GM18508 (cell line): ENCODE measurements at regions not wholly inside any gene's neighbourhood (a gene's known extent, or its start where the extent isn't known, plus 50 kb on each side); places are given as distances from the start of the nearest gene placed in this dataset.

ENCODE experiments used
- ATAC-seq: cut with Tn5 transposase; IDR thresholded peaks from one replicate; pipeline ENCODE4 v1.9.1; 2021; ENCODE audit warnings: moderate number of reproducible peaks; ENCODE audit not compliant: insufficient read depth, unreplicated experiment

GRCh38 chr1:209222826-209223225, 360.7 kb upstream of the CAMK1G start:
- no peak for ATAC-seq

- ATAC-seq, result no peak
Measured at GRCh38 chr1:209223791-209224190, 359.7 kb upstream of the CAMK1G start.

DNA sequence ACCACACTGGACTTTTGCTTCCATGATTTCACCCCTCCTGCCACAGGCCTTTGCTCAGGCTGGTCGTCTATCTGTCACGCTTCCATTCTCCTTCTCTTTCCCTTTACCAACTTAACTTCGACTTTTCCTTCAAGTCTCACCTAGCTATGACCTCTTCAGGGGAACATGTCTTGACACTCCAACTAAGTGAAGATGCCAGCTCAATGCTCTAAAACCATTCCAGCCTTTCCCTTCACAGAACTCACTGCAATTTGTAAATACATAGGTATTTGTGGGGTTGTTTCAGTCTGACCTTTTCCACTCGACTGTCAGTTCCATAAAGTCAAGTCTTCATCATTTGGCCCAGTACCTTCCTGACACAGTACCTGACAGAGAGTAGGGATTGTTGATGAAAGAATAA, 358.6 kb upstream of the CAMK1G start:
- ATAC-seq, result no peak

DNA sequence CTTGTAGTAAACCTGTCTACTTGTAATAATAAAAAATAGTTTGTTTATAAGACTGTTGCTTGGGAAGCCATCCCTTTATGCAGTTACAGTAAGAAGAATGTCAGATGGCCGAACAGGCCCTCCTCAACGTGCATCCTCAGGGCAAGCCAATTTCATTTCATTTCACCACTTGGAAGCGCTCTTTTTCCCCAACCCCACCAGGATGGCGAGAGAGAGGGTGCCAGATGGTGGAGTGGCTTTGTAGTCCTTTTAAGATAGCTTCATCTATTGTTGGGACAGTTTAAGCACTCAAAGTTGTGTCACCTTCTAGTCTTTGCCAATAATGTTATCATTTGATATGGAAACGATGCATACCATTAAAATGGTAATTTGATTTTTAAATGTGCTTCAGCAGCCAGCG, 356.3 kb upstream of the CAMK1G start:
- no peak for ATAC-seq

GRCh38 chr1:209227941-209228340, 355.6 kb upstream of the CAMK1G start:
- no peak for ATAC-seq

DNA sequence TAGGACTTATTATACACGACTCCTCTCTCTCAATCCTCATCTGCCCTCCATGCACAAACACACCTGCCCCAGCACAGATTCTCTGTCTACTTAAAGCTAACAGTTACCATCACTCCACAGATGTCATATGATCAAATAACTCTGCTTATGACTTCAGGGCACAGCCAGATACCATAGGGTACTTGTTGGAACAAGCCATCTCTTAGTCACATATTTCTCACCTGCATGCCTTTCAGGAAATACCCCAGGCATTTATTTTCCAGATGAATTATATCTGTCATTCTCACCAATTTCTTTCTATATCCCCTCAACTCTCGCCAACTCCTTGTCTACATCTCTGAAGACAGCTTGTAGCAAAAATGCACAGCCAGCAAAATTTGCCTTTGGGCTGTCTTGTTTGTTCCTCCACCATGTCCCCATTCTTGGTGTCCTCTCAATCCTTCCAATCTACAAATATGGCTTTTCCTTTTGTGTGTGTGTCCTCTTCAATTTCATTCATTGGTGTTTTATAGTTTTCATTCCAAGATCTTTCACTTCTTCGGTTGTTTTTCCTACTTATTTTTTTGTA, 353.9 kb upstream of the CAMK1G start:
- no peak for ATAC-seq

DNA sequence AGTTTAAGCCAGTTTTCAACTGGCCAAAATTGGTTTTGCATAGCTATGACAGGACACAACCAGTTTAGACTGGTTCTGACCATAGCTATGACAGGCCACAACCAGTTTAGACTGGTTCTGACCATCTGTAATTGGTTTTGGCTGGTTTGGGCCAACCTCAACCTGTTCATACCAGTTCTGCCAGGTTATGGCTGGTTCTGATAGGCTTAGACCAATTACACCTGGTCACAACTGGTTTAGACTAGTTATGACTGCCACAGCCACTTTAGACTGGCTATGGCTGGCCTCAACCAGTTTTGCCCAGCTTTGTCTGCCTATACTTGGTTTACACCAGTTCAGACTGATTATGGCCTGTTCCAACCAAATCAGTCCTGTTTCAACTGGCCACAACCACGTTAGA, 353.2 kb upstream of the CAMK1G start:
- no peak for ATAC-seq

GRCh38 chr1:209231476-209232156, 351.9 kb upstream of the CAMK1G start:
- no peak for ATAC-seq

- ATAC-seq, result no peak
Measured at GRCh38 chr1:209232197-209232596, 351.3 kb upstream of the CAMK1G start.

DNA sequence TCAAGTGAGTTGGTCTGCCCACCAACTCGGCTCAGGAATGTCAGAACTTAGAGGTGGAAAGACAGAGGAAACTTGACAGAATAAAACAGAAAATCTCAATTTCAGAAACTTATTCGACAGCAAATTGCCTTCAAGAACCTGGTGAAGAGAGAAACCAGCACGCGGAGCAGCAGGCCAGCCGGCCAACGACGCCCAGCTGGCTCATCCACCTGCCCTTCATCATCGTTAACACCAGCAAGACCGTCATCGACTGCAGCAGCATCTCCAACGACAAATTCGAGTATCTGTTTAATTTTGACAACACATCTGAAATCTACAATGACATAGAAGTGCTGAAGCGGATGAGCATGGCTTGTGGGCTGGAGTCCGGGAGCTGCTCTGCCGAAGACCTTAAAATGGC, 350.8 kb upstream of the CAMK1G start:
- no peak for ATAC-seq

- ATAC-seq, result no peak
Measured at GRCh38 chr1:209235166-209235565, 348.3 kb upstream of the CAMK1G start.

- ATAC-seq, result no peak
Measured at GRCh38 chr1:209238356-209238755, 345.2 kb upstream of the CAMK1G start.

DNA sequence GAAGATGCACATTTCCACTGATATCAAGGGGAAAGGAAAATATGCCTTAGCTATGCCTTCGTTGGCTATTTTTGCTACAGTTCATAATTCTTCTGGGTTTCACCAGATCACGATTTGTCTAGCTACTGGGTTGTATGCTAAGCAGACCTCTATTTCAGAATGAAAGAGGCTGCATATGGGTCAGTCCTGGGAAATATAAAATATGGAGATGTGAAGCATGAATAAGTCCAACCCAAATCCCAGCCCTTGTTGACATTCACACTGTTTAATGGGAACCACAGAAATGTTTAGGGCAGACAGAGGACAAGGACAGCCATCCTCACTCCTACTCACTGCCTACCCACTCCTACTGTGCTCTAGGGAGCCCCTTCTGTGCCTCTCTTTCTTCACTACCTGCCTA, 343.2 kb upstream of the CAMK1G start:
- ATAC-seq, result no peak

- ATAC-seq, result no peak
Measured at GRCh38 chr1:209241487-209241886, 342.0 kb upstream of the CAMK1G start.

GRCh38 chr1:209248649-209249279, 334.8 kb upstream of the CAMK1G start:
- peak; percentile 61 for ATAC-seq

DNA sequence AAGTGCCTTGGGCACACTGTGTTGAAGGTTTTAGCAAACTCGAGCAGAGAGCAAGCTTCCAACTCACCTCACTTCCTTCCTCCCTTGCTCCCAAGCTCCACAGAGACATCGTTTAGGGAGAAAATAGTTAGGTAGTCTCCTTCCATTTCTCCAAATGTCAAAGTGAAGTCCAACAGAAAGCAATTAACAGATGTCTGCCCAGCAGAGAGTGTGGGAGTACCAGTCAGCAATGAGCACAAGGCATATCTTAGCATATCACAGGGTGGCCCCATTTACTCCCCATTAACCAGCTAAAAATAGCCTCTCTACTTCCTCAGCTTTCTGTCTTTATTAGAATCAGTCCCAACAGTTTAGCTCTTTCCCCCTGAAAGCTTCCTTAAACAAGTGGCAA, 334.2 kb upstream of the CAMK1G start:
- ATAC-seq, result no peak

GRCh38 chr1:209249785-209250440, 333.6 kb upstream of the CAMK1G start:
- no peak for ATAC-seq

- no peak for ATAC-seq
Measured at GRCh38 chr1:209250861-209251636, 332.5 kb upstream of the CAMK1G start.

- ATAC-seq, result no peak
Measured at GRCh38 chr1:209256766-209257350, 326.7 kb upstream of the CAMK1G start.

GRCh38 chr1:209257454-209257853, 326.1 kb upstream of the CAMK1G start:
- ATAC-seq, result no peak
